ENCODE measurements at regions not wholly inside any gene's neighbourhood (a gene's known extent, or its start where the extent isn't known, plus 50 kb on each side); places are given as distances from the start of the nearest gene placed in this dataset.

- no peak for TF ChIP-seq CTCF (IDR thresholded peaks at IDR 0.05)
- TF ChIP-seq POLR2AphosphoS5 (IDR thresholded peaks at IDR 0.05), result no peak
- TF ChIP-seq POLR2A (IDR thresholded peaks at IDR 0.05), result no peak
Observed at GRCh38 chr2:3112553-3112952, 265.1 kb downstream of the EIPR1 start.
